Liver (tissue), 8 donors: ENCODE measurements at regions not wholly inside any gene's neighbourhood (a gene's known extent, or its start where the extent isn't known, plus 50 kb on each side); places are given as distances from the start of the nearest gene placed in this dataset.

Source experiments
- DNase-seq: peaks from one replicate; pipeline ENCODE4 v3.0.0-alpha.2; 2017; ENCODE audit warnings: low spot score
- H3K27ac ChIP-seq, 2 donors: one replicate each; pipeline ENCODE4 v1.7.0; 2013; ENCODE audit warnings: inconsistent platforms in 2 of 2, low read length in 2 of 2, control low read depth in 1 of 2, low read depth in 1 of 2, mild to moderate bottlenecking in 1 of 2
- H3K27me3 ChIP-seq, 4 donors: one replicate each; pipeline versions ENCODE4 v1.6.1 to v1.7.0; 2013; ENCODE audit warnings: low read length in 3 of 4, inconsistent platforms in 1 of 4, mild to moderate bottlenecking in 1 of 4, moderate library complexity in 1 of 4; ENCODE audit not compliant: control insufficient read depth in 4 of 4, insufficient read depth in 4 of 4
- H3K36me3 ChIP-seq, 4 donors: one replicate each; pipeline versions ENCODE4 v1.6.1 to v1.7.0; 2013; ENCODE audit warnings: low read length in 3 of 4, mild to moderate bottlenecking in 3 of 4, low read depth in 1 of 4, moderate library complexity in 1 of 4; ENCODE audit not compliant: control insufficient read depth in 4 of 4, insufficient read depth in 3 of 4
- H3K4me1 ChIP-seq, 4 donors: one replicate each; pipeline versions ENCODE4 v1.6.1 to v1.7.0; 2013; ENCODE audit warnings: low read length in 3 of 4, mild to moderate bottlenecking in 3 of 4, moderate library complexity in 1 of 4; ENCODE audit not compliant: control insufficient read depth in 4 of 4, insufficient read depth in 4 of 4
- H3K4me3 ChIP-seq, 3 donors: one replicate each; pipeline versions ENCODE4 v1.6.1 to v1.7.0; 2013; ENCODE audit warnings: low read length in 3 of 3, control low read depth in 1 of 3, low read depth in 1 of 3, mild to moderate bottlenecking in 1 of 3
- H3K9ac ChIP-seq, 2 donors: one replicate each; pipeline ENCODE4 v1.7.0; 2013; ENCODE audit warnings: low read length in 2 of 2, mild to moderate bottlenecking in 2 of 2, moderate library complexity in 2 of 2, control low read depth in 1 of 2, low read depth in 1 of 2
- H3K9me3 ChIP-seq, 4 donors: one replicate each; pipeline versions ENCODE4 v1.6.1 to v1.7.0; 2013; ENCODE audit warnings: low read length in 3 of 4; ENCODE audit not compliant: control insufficient read depth in 4 of 4
- CTCF ChIP-seq: fragments of 150-350 bp; IDR thresholded peaks from 2 replicates; pipeline ENCODE4 v1.5.1; 2017; ENCODE audit warnings: improper control_type of control experiment, low read depth, low read length; ENCODE audit not compliant: missing input control
- EGR1 ChIP-seq, 2 donors: IDR thresholded peaks; 2 replicates each; pipeline ENCODE4 v1.6.1; 2016 to 2018; ENCODE audit warnings: antibody characterized with exemption in 2 of 2, low read depth in 2 of 2
- FOXA1 ChIP-seq: IDR thresholded peaks from 2 replicates; pipeline ENCODE4 v1.6.1; 2016; ENCODE audit warnings: antibody characterized with exemption
- FOXA2 ChIP-seq: IDR thresholded peaks from 2 replicates; pipeline ENCODE4 v1.6.1; 2016; ENCODE audit warnings: antibody characterized with exemption
- GABPA ChIP-seq, 2 donors: IDR thresholded peaks in 1 of 2; conservative IDR thresholded peaks in 1 of 2; 2 replicates each; pipeline ENCODE4 v1.6.1; 2016; ENCODE audit warnings: antibody characterized with exemption in 2 of 2, mild to moderate bottlenecking in 1 of 2, moderate library complexity in 1 of 2
- HNF4A ChIP-seq, 2 donors: conservative IDR thresholded peaks; 2 replicates each; pipeline ENCODE4 v1.6.1; 2016; ENCODE audit warnings: antibody characterized with exemption in 2 of 2, mild to moderate bottlenecking in 2 of 2
- HNF4G ChIP-seq: IDR thresholded peaks from 2 replicates; pipeline ENCODE4 v1.6.1; 2016; ENCODE audit warnings: antibody characterized with exemption
- JUND ChIP-seq, 2 donors: IDR thresholded peaks; 2 replicates each; pipeline ENCODE4 v1.6.1; 2016; ENCODE audit warnings: antibody characterized with exemption in 2 of 2
- MAX ChIP-seq: IDR thresholded peaks from 2 replicates; pipeline ENCODE4 v1.6.1; 2016; ENCODE audit warnings: antibody characterized with exemption
- NR2F2 ChIP-seq: IDR thresholded peaks from 2 replicates; pipeline ENCODE4 v1.6.1; 2016; ENCODE audit warnings: antibody characterized with exemption
- RAD21 ChIP-seq, 2 donors: IDR thresholded peaks; 2 replicates each; pipeline ENCODE4 v1.6.1; 2016; ENCODE audit warnings: antibody characterized with exemption in 2 of 2, mild to moderate bottlenecking in 2 of 2
- REST ChIP-seq: IDR thresholded peaks from 2 replicates; pipeline ENCODE4 v1.6.1; 2016; ENCODE audit warnings: antibody characterized with exemption, mild to moderate bottlenecking
- RXRA ChIP-seq, 2 donors: IDR thresholded peaks; 2 replicates each; pipeline ENCODE4 v1.6.1; 2017 to 2018; ENCODE audit warnings: antibody characterized with exemption in 2 of 2, mild to moderate bottlenecking in 1 of 2
- SP1 ChIP-seq: IDR thresholded peaks from 2 replicates; pipeline ENCODE4 v1.6.1; 2018; ENCODE audit warnings: antibody characterized with exemption, mild to moderate bottlenecking
- TAF1 ChIP-seq: conservative IDR thresholded peaks from 2 replicates; pipeline ENCODE4 v1.6.1; 2016; ENCODE audit warnings: antibody characterized with exemption, mild to moderate bottlenecking
- YY1 ChIP-seq: IDR thresholded peaks from 2 replicates; pipeline ENCODE4 v1.6.1; 2016; ENCODE audit warnings: antibody characterized with exemption, mild to moderate bottlenecking
- WGBS: extraction: QIAGEN DNeasy Blood & Tissue Kit; methylation state at CpG from one replicate; pipeline ENCODE4 v1.1.7; 2013; 5-methylcytosine and 5-hydroxymethylcytosine counted together
- TF ChIP-seq, protein P1 (sequence below): IDR thresholded peaks from 2 replicates; pipeline ENCODE4 v1.6.1; 2016; ENCODE audit warnings: antibody characterized with exemption
- TF ChIP-seq, protein P2 (sequence below): IDR thresholded peaks from 2 replicates; pipeline ENCODE4 v1.6.1; 2016; ENCODE audit warnings: antibody characterized with exemption
- donor health status: healthy.
- donor health status: healthy.
- donor health status: healthy.
- donor health status: healthy.
- donor health status: healthy.

DNA sequence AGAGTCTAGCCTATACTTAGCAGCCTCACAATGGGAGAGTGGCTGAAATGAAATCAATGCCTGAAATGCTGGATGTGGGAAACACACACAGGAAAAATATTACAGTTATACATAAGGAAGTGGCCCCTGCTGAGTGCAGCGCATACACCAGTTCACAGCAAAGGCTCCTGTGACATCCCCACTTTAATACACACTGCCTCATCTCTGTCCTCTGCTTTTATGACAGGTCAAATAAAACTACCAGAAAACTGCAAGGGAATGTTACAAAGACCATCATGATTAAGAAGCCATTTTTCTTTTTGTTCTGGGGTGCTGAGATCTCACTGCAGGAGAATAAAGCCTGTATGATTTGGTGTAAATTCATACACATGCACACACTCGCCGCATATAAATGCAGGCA lies 214.3 kb downstream of the ARRDC4 start:
- H3K9me3 ChIP-seq, result no peaks in the 10 kb centered on the region
- H3K27ac ChIP-seq, result no peak overlapping the region
- peaks cover 0 to 18% (median 2%) of the 10 kb centered on the region in 4 donors for H3K27me3 ChIP-seq
- no peak for TF ChIP-seq EGR1 (IDR thresholded peaks at IDR 0.05; ENCODE audit: low read depth in 2 of 2)
- TF ChIP-seq FOXA1, result no peak
- TF ChIP-seq RAD21 (IDR thresholded peaks at IDR 0.05), result no peak
- no peak for TF ChIP-seq GABPA (IDR thresholded peaks at IDR 0.05 in 1 of 2, conservative IDR thresholded peaks at IDR 0.05 in 1 of 2)
- TF ChIP-seq RXRA (IDR thresholded peaks at IDR 0.05), result no peak
- TF ChIP-seq NR2F2, result no peak
- TF ChIP-seq HNF4A (conservative IDR thresholded peaks at IDR 0.05), result no peak
- no peak for TF ChIP-seq REST
- TF ChIP-seq HNF4G, result no peak
- TF ChIP-seq, protein P1, sequence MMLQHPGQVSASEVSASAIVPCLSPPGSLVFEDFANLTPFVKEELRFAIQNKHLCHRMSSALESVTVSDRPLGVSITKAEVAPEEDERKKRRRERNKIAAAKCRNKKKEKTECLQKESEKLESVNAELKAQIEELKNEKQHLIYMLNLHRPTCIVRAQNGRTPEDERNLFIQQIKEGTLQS, result no peak
- TF ChIP-seq, protein P2, sequence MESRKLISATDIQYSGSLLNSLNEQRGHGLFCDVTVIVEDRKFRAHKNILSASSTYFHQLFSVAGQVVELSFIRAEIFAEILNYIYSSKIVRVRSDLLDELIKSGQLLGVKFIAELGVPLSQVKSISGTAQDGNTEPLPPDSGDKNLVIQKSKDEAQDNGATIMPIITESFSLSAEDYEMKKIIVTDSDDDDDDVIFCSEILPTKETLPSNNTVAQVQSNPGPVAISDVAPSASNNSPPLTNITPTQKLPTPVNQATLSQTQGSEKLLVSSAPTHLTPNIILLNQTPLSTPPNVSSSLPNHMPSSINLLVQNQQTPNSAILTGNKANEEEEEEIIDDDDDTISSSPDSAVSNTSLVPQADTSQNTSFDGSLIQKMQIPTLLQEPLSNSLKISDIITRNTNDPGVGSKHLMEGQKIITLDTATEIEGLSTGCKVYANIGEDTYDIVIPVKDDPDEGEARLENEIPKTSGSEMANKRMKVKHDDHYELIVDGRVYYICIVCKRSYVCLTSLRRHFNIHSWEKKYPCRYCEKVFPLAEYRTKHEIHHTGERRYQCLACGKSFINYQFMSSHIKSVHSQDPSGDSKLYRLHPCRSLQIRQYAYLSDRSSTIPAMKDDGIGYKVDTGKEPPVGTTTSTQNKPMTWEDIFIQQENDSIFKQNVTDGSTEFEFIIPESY, result no peak
- no peak for TF ChIP-seq CTCF
- no peak for TF ChIP-seq SP1
- TF ChIP-seq JUND (IDR thresholded peaks at IDR 0.05), result no peak
- TF ChIP-seq FOXA2, result no peak
- no peak for TF ChIP-seq TAF1
- no peak for TF ChIP-seq YY1
- TF ChIP-seq MAX, result no peak
- no peak for DNase-seq
- no peak overlapping the region for H3K9ac ChIP-seq
- H3K36me3 ChIP-seq, result no peaks in the 10 kb centered on the region
- WGBS, result 78% methylated on average over 3 of the region's 3 CpGs
- no peak overlapping the region for H3K4me3 ChIP-seq
- peaks cover 0 to 2% (median 0%) of the 10 kb centered on the region in 4 donors for H3K4me1 ChIP-seq
